Suprapubic skin (tissue), 4 donors: ENCODE measurements at regions not wholly inside any gene's neighbourhood (a gene's known extent, or its start where the extent isn't known, plus 50 kb on each side); places are given as distances from the start of the nearest gene placed in this dataset.

Source experiments
- DNase-seq, 2 donors: peaks; one replicate each; pipeline ENCODE4 v3.0.0-alpha.2; 2019; ENCODE audit warnings: low spot score in 2 of 2
- H3K27ac ChIP-seq: fragments of 200-600 bp; sonication (generic); one replicate; pipeline ENCODE4 v1.5.1; 2019
- H3K27me3 ChIP-seq: fragments of 200-600 bp; sonication (generic); one replicate; pipeline ENCODE4 v1.5.1; 2019
- H3K36me3 ChIP-seq: fragments of 200-600 bp; sonication (generic); one replicate; pipeline ENCODE4 v1.5.1; 2019
- H3K4me1 ChIP-seq: fragments of 200-600 bp; sonication (generic); one replicate; pipeline ENCODE4 v1.5.1; 2019
- H3K4me3 ChIP-seq: fragments of 200-600 bp; sonication (generic); one replicate; pipeline ENCODE4 v1.5.1; 2019; ENCODE audit warnings: mild to moderate bottlenecking
- H3K9me3 ChIP-seq: fragments of 200-600 bp; sonication (generic); one replicate; pipeline ENCODE4 v1.5.1; 2019
- CTCF ChIP-seq, 2 donors: fragments of 200-600 bp in 1 of 2; fragments of 450-650 bp in 1 of 2; sonication (generic) in 1 of 2; IDR thresholded peaks; one replicate each; pipeline ENCODE4 v1.5.1; 2016 to 2019; ENCODE audit warnings: antibody characterized with exemption in 2 of 2, mild to moderate bottlenecking in 1 of 2, moderate library complexity in 1 of 2
- EP300 ChIP-seq: sonication (generic); formaldehyde crosslinking; IDR thresholded peaks from one replicate; pipeline ENCODE4 v1.6.1; 2017; ENCODE audit warnings: antibody characterized with exemption
- POLR2A ChIP-seq, 2 donors: fragments of 450-650 bp; IDR thresholded peaks; one replicate each; pipeline ENCODE4 v1.6.1; 2017; ENCODE audit warnings: antibody characterized with exemption in 2 of 2, mild to moderate bottlenecking in 2 of 2, moderate library complexity in 2 of 2
- POLR2AphosphoS5 ChIP-seq, 3 donors: sonication (generic); formaldehyde crosslinking; IDR thresholded peaks; one replicate each; pipeline ENCODE4 v1.6.1; 2017; ENCODE audit warnings: antibody characterized with exemption in 3 of 3
- whole genome bisulfite sequencing: methylation state at CpG from one replicate; pipeline ENCODE4 v1.1.5; 2018; 5-methylcytosine and 5-hydroxymethylcytosine counted together

- H3K4me1 ChIP-seq, result no peaks in the 10 kb centered on the region
- no peak for TF ChIP-seq POLR2AphosphoS5 (IDR thresholded peaks at IDR 0.05)
- TF ChIP-seq EP300, result no peak
- H3K27me3 ChIP-seq, result no peaks in the 10 kb centered on the region
- H3K27ac ChIP-seq, result no peak overlapping the region
- no peak overlapping the region for H3K4me3 ChIP-seq
- no peaks in the 10 kb centered on the region for H3K36me3 ChIP-seq
- H3K9me3 ChIP-seq, result no peaks in the 10 kb centered on the region
- DNase-seq, result no peak
Measured at GRCh38 chr7:131139462-131139861, 188.2 kb upstream of the MKLN1 start.

- Histone ChIP-seq H3K27me3 (no peaks in the 10 kb centered on the region), H3K9me3 (no peaks in the 10 kb centered on the region), H3K4me1 (no peaks in the 10 kb centered on the region), H3K4me3 (no peak overlapping the region), H3K27ac (no peak overlapping the region), H3K36me3 (no peaks in the 10 kb centered on the region)
- TF ChIP-seq POLR2A (IDR thresholded peaks at IDR 0.05) (no peak), EP300 (no peak), POLR2AphosphoS5 (IDR thresholded peaks at IDR 0.05) (no peak), CTCF (IDR thresholded peaks at IDR 0.05) (no peak)
- DNase-seq, result no peak
- WGBS, result 91% methylated on average over 6 of the region's 6 CpGs
Measured at GRCh38 chr7:131141443-131141967, 186.2 kb upstream of the MKLN1 start.

DNA sequence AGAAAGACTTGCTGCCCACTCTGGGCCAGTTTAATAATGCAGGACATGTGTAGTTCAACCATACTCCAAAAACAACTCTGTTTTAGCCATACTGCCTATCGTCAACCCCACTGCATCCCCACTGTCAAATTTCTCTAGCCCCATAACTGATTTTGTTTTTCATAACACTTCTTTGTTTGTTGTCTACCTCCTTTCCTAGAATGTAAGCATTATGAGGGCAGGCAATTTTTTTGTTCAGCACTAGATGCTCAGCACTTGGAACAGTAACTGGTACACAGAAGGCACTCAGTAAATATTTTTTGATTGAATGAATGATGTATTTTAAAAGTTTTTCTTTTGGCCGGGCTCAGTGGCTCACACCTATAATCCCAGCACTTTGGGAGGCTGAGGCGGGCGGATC lies 183.8 kb upstream of the MKLN1 start:
- Histone ChIP-seq H3K27ac (no peak overlapping the region), H3K36me3 (no peaks in the 10 kb centered on the region), H3K4me3 (no peak overlapping the region), H3K4me1 (no peaks in the 10 kb centered on the region), H3K9me3 (no peaks in the 10 kb centered on the region), H3K27me3 (no peaks in the 10 kb centered on the region)
- WGBS, result 96% methylated on average over 4 of the region's 4 CpGs
- DNase-seq, result no peak
- TF ChIP-seq POLR2AphosphoS5 (IDR thresholded peaks at IDR 0.05) (no peak), CTCF (IDR thresholded peaks at IDR 0.05) (no peak)

DNA sequence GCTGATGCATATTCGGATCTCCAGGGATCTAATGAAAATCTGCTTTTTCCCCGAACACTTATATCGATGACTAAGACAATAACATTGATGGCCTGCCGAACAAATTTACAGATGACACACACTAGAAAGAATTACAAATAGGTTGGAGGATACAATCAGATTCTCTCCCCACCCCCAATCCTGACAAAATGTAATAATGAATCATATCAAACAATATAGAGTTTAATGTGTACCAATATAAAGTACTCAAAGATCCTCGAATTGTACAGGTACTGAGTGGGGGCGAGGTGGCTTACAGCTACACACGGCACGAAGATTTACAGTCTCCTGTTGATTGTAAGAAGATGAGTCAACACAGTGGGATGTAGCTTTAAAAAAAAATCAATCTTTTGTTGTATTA lies 182.7 kb upstream of the MKLN1 start:
- no peaks in the 10 kb centered on the region for H3K4me1 ChIP-seq
- 86% methylated on average over 8 of the region's 8 CpGs for WGBS
- H3K27ac ChIP-seq, result no peak overlapping the region
- DNase-seq, result no peak
- no peaks in the 10 kb centered on the region for H3K27me3 ChIP-seq
- TF ChIP-seq EP300, result no peak
- no peak for TF ChIP-seq POLR2A (IDR thresholded peaks at IDR 0.05)
- no peak for TF ChIP-seq CTCF (IDR thresholded peaks at IDR 0.05)
- TF ChIP-seq POLR2AphosphoS5 (IDR thresholded peaks at IDR 0.05), result no peak
- no peaks in the 10 kb centered on the region for H3K9me3 ChIP-seq
- H3K36me3 ChIP-seq, result no peaks in the 10 kb centered on the region
- no peak overlapping the region for H3K4me3 ChIP-seq

- Histone ChIP-seq H3K27ac (no peak overlapping the region), H3K36me3 (no peaks in the 10 kb centered on the region), H3K4me1 (no peaks in the 10 kb centered on the region), H3K9me3 (no peaks in the 10 kb centered on the region), H3K4me3 (no peak overlapping the region), H3K27me3 (no peaks in the 10 kb centered on the region)
- 61% methylated on average over 3 of the region's 3 CpGs for WGBS
- no peak for TF ChIP-seq CTCF (IDR thresholded peaks at IDR 0.05)
- TF ChIP-seq POLR2A (IDR thresholded peaks at IDR 0.05), result no peak
- DNase-seq, result no peak
Measured at GRCh38 chr7:131145770-131146169, 181.9 kb upstream of the MKLN1 start.

GRCh38 chr7:131147604-131148003 lies 180.1 kb upstream of the MKLN1 start:
- Histone ChIP-seq H3K27ac (no peak overlapping the region), H3K9me3 (no peaks in the 10 kb centered on the region), H3K4me3 (no peak overlapping the region), H3K27me3 (no peaks in the 10 kb centered on the region), H3K36me3 (no peaks in the 10 kb centered on the region), H3K4me1 (no peaks in the 10 kb centered on the region)
- no peak for TF ChIP-seq EP300
- TF ChIP-seq POLR2AphosphoS5 (IDR thresholded peaks at IDR 0.05), result no peak
- no peak for TF ChIP-seq POLR2A (IDR thresholded peaks at IDR 0.05)
- no peak for DNase-seq
